Loucy (cell line): ENCODE measurements at regions not wholly inside any gene's neighbourhood (a gene's known extent, or its start where the extent isn't known, plus 50 kb on each side); places are given as distances from the start of the nearest gene placed in this dataset.

Experiments
- H2AFZ ChIP-seq: fragments of 200-600 bp; sonication (generic); 2 replicates; pipeline ENCODE4 v1.6.0; 2016; ENCODE audit warnings: antibody characterized with exemption, mild to moderate bottlenecking, low read length, moderate library complexity
- H3F3A ChIP-seq: fragments of 200-600 bp; 2 replicates; pipeline ENCODE4 v1.6.0; 2016; ENCODE audit warnings: antibody characterized with exemption, low read depth, mild to moderate bottlenecking
- H3K27me3 ChIP-seq: fragments of 200-600 bp; sonication (generic); 2 replicates; pipeline ENCODE4 v1.6.1; 2014; ENCODE audit warnings: low read length, mild to moderate bottlenecking; ENCODE audit not compliant: insufficient read depth, poor library complexity, severe bottlenecking
- H3K36me3 ChIP-seq: fragments of 200-600 bp; sonication (generic); 2 replicates; pipeline ENCODE4 v1.6.1; 2016; ENCODE audit warnings: low read length; ENCODE audit not compliant: insufficient read depth
- H3K4me1 ChIP-seq: fragments of 200-600 bp; sonication (generic); 2 replicates; pipeline ENCODE4 v1.5.1; 2014; ENCODE audit warnings: low read length, mild to moderate bottlenecking; ENCODE audit not compliant: insufficient read depth, poor library complexity, severe bottlenecking
- H3K4me2 ChIP-seq: fragments of 200-600 bp; sonication (generic); 2 replicates; pipeline ENCODE4 v1.6.0; 2014; ENCODE audit warnings: antibody characterized with exemption, low read length, low read depth, mild to moderate bottlenecking; ENCODE audit not compliant: poor library complexity, severe bottlenecking
- H3K4me3 ChIP-seq: fragments of 200-600 bp; sonication (generic); 2 replicates; pipeline ENCODE4 v1.5.1; 2014; ENCODE audit warnings: low read length, mild to moderate bottlenecking, mixed read lengths; ENCODE audit not compliant: poor library complexity, severe bottlenecking
- H3K79me2 ChIP-seq: fragments of 200-600 bp; sonication (generic); 2 replicates; pipeline ENCODE4 v1.6.1; 2014; ENCODE audit warnings: low read length; ENCODE audit not compliant: insufficient read depth
- H3K9ac ChIP-seq: fragments of 200-600 bp; sonication (generic); 2 replicates; pipeline ENCODE4 v1.6.0; 2014; ENCODE audit warnings: mild to moderate bottlenecking, low read depth, low read length, moderate library complexity; ENCODE audit not compliant: poor library complexity, severe bottlenecking
- H3K9me2 ChIP-seq: fragments of 200-600 bp; sonication (generic); replicated peaks from 2 replicates; pipeline ENCODE4 v1.6.1; 2016; ENCODE audit warnings: low read depth, low read length, mixed read lengths
- H3K9me3 ChIP-seq: fragments of 200-600 bp; sonication (generic); 2 replicates; pipeline ENCODE4 v1.6.1; 2014; ENCODE audit warnings: mild to moderate bottlenecking, antibody characterized with exemption, low read length, low read depth; ENCODE audit not compliant: insufficient read depth
- H4K20me1 ChIP-seq: fragments of 200-600 bp; sonication (generic); 2 replicates; pipeline ENCODE4 v1.6.0; 2014; ENCODE audit warnings: antibody characterized with exemption, low read length, mild to moderate bottlenecking; ENCODE audit not compliant: insufficient read depth, poor library complexity, severe bottlenecking
- CTCF ChIP-seq: fragments of 200-600 bp; sonication (generic); conservative IDR thresholded peaks from 2 replicates; pipeline ENCODE4 v1.5.1; 2014; ENCODE audit warnings: mild to moderate bottlenecking, antibody characterized with exemption, low read length
- EZH2phosphoT487 ChIP-seq: fragments of 200-600 bp; IDR thresholded peaks from 2 replicates; pipeline ENCODE4 v1.6.1; 2018; ENCODE audit warnings: antibody characterized with exemption, mild to moderate bottlenecking, moderate library complexity, borderline replicate concordance

DNA sequence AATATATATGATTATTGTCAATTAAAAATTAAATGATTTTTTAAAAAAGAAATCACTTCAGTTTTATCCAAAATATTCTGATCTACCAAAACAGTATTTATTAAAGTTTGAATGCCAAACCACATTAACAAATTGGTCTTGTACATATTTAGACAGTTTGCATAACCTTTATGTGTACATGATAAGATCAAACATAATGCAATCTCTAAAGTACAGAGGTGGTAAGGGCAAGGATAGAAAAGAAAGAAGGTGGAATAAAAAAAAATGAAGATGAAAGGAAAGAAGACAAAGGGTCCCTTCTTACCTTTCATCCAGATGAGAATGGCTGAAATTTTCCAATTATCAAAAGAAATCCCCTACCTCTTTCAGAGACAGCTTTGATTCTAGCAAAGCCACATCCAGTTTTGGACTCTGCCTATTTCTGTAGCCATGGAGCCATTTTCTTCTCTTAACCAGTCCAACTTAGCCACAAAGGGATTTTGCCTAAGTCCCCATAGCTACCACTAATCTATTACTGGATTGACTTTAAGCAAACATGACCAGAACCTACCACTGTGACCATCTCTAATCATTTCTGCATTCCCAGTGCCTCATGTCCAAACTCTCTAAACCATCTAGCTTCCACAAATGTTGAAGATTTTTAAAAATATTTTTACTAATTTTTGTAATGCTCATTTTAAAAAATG is 133.3 kb upstream of the TRPM3 start:
- H2AFZ ChIP-seq, result no peak overlapping the region
- no peak overlapping the region for H3K4me3 ChIP-seq
- no peaks in the 10 kb centered on the region for H3K4me1 ChIP-seq
- no peaks in the 10 kb centered on the region for H3K36me3 ChIP-seq
- no peaks in the 10 kb centered on the region for H3K9me2 ChIP-seq
- H3K4me2 ChIP-seq, result no peak overlapping the region
- no peaks in the 10 kb centered on the region for H3F3A ChIP-seq
- H3K9me3 ChIP-seq, result no peaks in the 10 kb centered on the region
- no peaks in the 10 kb centered on the region for H4K20me1 ChIP-seq
- no peaks in the 10 kb centered on the region for H3K79me2 ChIP-seq
- H3K27me3 ChIP-seq, result no peaks in the 10 kb centered on the region
- no peak for TF ChIP-seq CTCF
- TF ChIP-seq EZH2phosphoT487, result no peak
- no peak overlapping the region for H3K9ac ChIP-seq

DNA sequence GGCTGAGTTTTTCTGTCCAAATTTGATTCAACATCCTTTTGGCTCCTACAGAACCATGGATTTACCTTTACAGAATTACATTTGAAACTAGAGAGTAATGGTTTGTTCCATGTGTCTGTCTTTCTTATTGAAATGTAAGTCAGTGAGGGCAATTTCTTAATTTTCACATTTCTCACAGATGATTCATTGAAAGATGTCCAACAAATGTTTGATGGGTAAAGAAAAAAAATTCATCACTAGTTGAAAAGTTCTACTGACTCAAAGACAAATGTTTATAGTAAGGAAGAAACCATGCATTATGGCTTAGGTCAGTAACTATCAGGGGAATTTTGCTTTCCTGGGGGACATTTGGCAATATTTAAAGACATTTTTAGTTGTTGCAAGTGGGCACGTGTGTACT is 131.6 kb upstream of the TRPM3 start:
- H3K4me1 ChIP-seq, result peaks cover 8% of the 10 kb centered on the region
- no peaks in the 10 kb centered on the region for H3K79me2 ChIP-seq
- H3F3A ChIP-seq, result no peaks in the 10 kb centered on the region
- no peak overlapping the region for H2AFZ ChIP-seq
- no peaks in the 10 kb centered on the region for H3K36me3 ChIP-seq
- H3K9me3 ChIP-seq, result no peaks in the 10 kb centered on the region
- no peak overlapping the region for H3K4me3 ChIP-seq
- no peak overlapping the region for H3K9ac ChIP-seq
- no peaks in the 10 kb centered on the region for H4K20me1 ChIP-seq
- no peak for TF ChIP-seq EZH2phosphoT487
- no peak for TF ChIP-seq CTCF
- H3K4me2 ChIP-seq, result no peak overlapping the region
- no peaks in the 10 kb centered on the region for H3K9me2 ChIP-seq
- H3K27me3 ChIP-seq, result no peaks in the 10 kb centered on the region

DNA sequence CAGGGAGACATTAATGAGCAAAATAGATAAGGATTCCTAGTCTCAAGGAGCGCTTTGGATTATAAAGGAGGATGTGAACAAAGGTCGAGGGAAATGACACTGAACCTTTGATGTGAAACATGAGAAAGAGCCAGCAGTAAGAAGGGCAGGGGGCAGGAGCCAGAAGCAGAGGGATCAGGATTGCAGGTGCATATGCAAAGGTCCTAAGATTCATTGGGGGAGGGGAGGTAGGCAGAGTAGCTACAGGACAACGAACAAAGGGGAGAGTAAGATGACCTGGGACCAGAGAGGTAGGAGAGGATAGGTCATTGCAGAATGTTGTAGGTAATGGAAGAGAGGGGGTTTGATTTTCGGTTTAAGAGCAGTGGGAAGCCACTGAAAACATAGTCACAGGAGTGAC is 129.2 kb upstream of the TRPM3 start:
- Histone ChIP-seq H3K79me2 (no peaks in the 10 kb centered on the region), H3K9me2 (no peaks in the 10 kb centered on the region), H3K4me3 (no peak overlapping the region), H3K4me1 (peaks cover 8% of the 10 kb centered on the region), H3K4me2 (no peak overlapping the region), H3K9me3 (no peaks in the 10 kb centered on the region), H3K27me3 (no peaks in the 10 kb centered on the region), H4K20me1 (no peaks in the 10 kb centered on the region), H3K36me3 (no peaks in the 10 kb centered on the region), H2AFZ (no peak overlapping the region), H3F3A (no peaks in the 10 kb centered on the region), H3K9ac (no peak overlapping the region)
- TF ChIP-seq EZH2phosphoT487 (no peak), CTCF (no peak)
